ENCODE measurements at regions not wholly inside any gene's neighbourhood (a gene's known extent, or its start where the extent isn't known, plus 50 kb on each side); places are given as distances from the start of the nearest gene placed in this dataset.
A peak's percentile ranks its signal among the peaks of the same experiment; 100 is the strongest.

GRCh38 chr9:129460323-129461261 lies 160.3 kb downstream of the C9orf50 start:
- CTCF ChIA-PET: interaction anchor here (0.9 to 2.7 kb wide), 13 partner anchors 22 to 318 kb away, joined by 3 to 11 read pairs (median 6); no protein-coding TSS in a partner anchor
- no peaks in the 10 kb centered on the region for H3K9me3 Mint-ChIP-seq
- Histone ChIP-seq H3K27ac (ENCODE audit: low read depth, low read length) (peak overlapping the region; percentile 94), H3K4me3 (ENCODE audit: low read length) (peak overlapping the region; percentile 64), H3K4me1 (ENCODE audit: insufficient read depth, low read length) (peaks cover 45% of the 10 kb centered on the region), H3K9me3 (ENCODE audit: low read length) (no peaks in the 10 kb centered on the region), H3K36me3 (ENCODE audit: insufficient read depth, low read length) (no peaks in the 10 kb centered on the region), H3K27me3 (ENCODE audit: insufficient read depth, low read length, poor library complexity, severe bottlenecking) (no peaks in the 10 kb centered on the region)
- peak; percentile 66 to 95 (median 83) for DNase-seq
- H3K4me1 Mint-ChIP-seq: peaks cover 35 to 63% (median 43%) of the 10 kb centered on the region in 3 donors
- H3K27me3 Mint-ChIP-seq: no peaks in the 10 kb centered on the region
- H3K36me3 Mint-ChIP-seq: no peaks in the 10 kb centered on the region
- POLR2A ChIA-PET: interaction anchor here (1.2 to 3.3 kb wide), 5 partner anchors 23 to 321 kb away, joined by 3 to 22 read pairs (median 5); no protein-coding TSS in a partner anchor
- H3K27ac Mint-ChIP-seq: peak overlapping the region; percentile 93 to 98 (median 96)
- peak overlapping the region; percentile 67 to 88 (median 76) for H3K4me3 Mint-ChIP-seq

- Mint-ChIP-seq H3K9me3 (peaks cover 0 to 2% (median 0%) of the 10 kb centered on the region in 5 donors), H3K4me3 (peak overlapping the region; percentile 11 to 88 (median 50)), H3K27me3 (no peaks in the 10 kb centered on the region), H3K4me1 (peaks cover 34 to 63% (median 44%) of the 10 kb centered on the region in 3 donors), H3K36me3 (no peaks in the 10 kb centered on the region), H3K27ac (peak overlapping the region; percentile 82 to 98 (median 94))
- ChIA-PET CTCF (interaction anchor here (0.9 to 2.7 kb wide), 13 partner anchors 23 to 317 kb away, joined by 3 to 11 read pairs (median 6); no protein-coding TSS in a partner anchor), POLR2A (interaction anchor here (0.6 to 3.3 kb wide), 8 partner anchors 10 to 320 kb away, joined by 3 to 22 read pairs (median 5); no protein-coding TSS in a partner anchor)
- H3K27me3 ChIP-seq (ENCODE audit: insufficient read depth, low read length, poor library complexity, severe bottlenecking): no peaks in the 10 kb centered on the region
- peak overlapping the region; percentile 94 for H3K27ac ChIP-seq (ENCODE audit: low read depth, low read length)
- H3K4me3 ChIP-seq (ENCODE audit: low read length): peak overlapping the region; percentile 15
- no peaks in the 10 kb centered on the region for H3K36me3 ChIP-seq (ENCODE audit: insufficient read depth, low read length)
- DNase-seq: peak in 3 of 5 donors; percentile 15 to 61 (median 15)
- H3K4me1 ChIP-seq (ENCODE audit: insufficient read depth, low read length): peaks cover 48% of the 10 kb centered on the region
- no peaks in the 10 kb centered on the region for H3K9me3 ChIP-seq (ENCODE audit: low read length)
These were observed 161.2 kb downstream of the C9orf50 start for GRCh38 chr9:129459547-129460322.

- Histone ChIP-seq H3K9me3 (ENCODE audit: low read length) (no peaks in the 10 kb centered on the region), H3K4me1 (ENCODE audit: insufficient read depth, low read length) (peaks cover 50% of the 10 kb centered on the region), H3K36me3 (ENCODE audit: insufficient read depth, low read length) (no peaks in the 10 kb centered on the region), H3K27me3 (ENCODE audit: insufficient read depth, low read length, poor library complexity, severe bottlenecking) (no peaks in the 10 kb centered on the region), H3K27ac (ENCODE audit: low read depth, low read length) (peak overlapping the region; percentile 94), H3K4me3 (ENCODE audit: low read length) (peak overlapping the region; percentile 31)
- POLR2A ChIA-PET: interaction anchor here (0.6 to 3.3 kb wide), 11 partner anchors 9 to 319 kb away, joined by 3 to 22 read pairs (median 5); no protein-coding TSS in a partner anchor
- no peaks in the 10 kb centered on the region for H3K27me3 Mint-ChIP-seq
- peak; percentile 8 to 70 (median 44) for DNase-seq
- peaks cover 36 to 64% (median 46%) of the 10 kb centered on the region in 3 donors for H3K4me1 Mint-ChIP-seq
- H3K36me3 Mint-ChIP-seq: no peaks in the 10 kb centered on the region
- peak overlapping the region; percentile 58 to 88 (median 72) for H3K4me3 Mint-ChIP-seq
- peaks cover 0 to 2% (median 0%) of the 10 kb centered on the region in 5 donors for H3K9me3 Mint-ChIP-seq
- peak overlapping the region; percentile 93 to 98 (median 95) for H3K27ac Mint-ChIP-seq
- CTCF ChIA-PET: interaction anchor here (1.0 to 2.7 kb wide), 10 partner anchors 23 to 327 kb away, joined by 3 to 11 read pairs (median 6); no protein-coding TSS in a partner anchor
These were observed 162.0 kb downstream of the C9orf50 start for GRCh38 chr9:129458663-129459546.

GRCh38 chr9:129458155-129458661 lies 162.7 kb downstream of the C9orf50 start:
- Histone ChIP-seq H3K4me3 (ENCODE audit: low read length) (peak overlapping the region; percentile 31), H3K9me3 (ENCODE audit: low read length) (no peaks in the 10 kb centered on the region), H3K27me3 (ENCODE audit: insufficient read depth, low read length, poor library complexity, severe bottlenecking) (no peaks in the 10 kb centered on the region), H3K36me3 (ENCODE audit: insufficient read depth, low read length) (no peaks in the 10 kb centered on the region), H3K27ac (ENCODE audit: low read depth, low read length) (peak overlapping the region; percentile 68), H3K4me1 (ENCODE audit: insufficient read depth, low read length) (peaks cover 50% of the 10 kb centered on the region)
- peaks cover 0 to 2% (median 0%) of the 10 kb centered on the region in 5 donors for H3K9me3 Mint-ChIP-seq
- ChIA-PET POLR2A (interaction anchor here (0.8 to 3.3 kb wide), 6 partner anchors 22 to 284 kb away, joined by 3 to 22 read pairs (median 6); no protein-coding TSS in a partner anchor), CTCF (interaction anchor here (1.0 to 2.7 kb wide), 5 partner anchors 22 to 326 kb away, joined by 3 to 11 read pairs (median 4); no protein-coding TSS in a partner anchor)
- peak overlapping the region; percentile 58 to 88 (median 72) for H3K4me3 Mint-ChIP-seq
- H3K36me3 Mint-ChIP-seq: no peaks in the 10 kb centered on the region
- peak; percentile 43 to 87 (median 61) for DNase-seq
- peak overlapping the region; percentile 93 to 98 (median 95) for H3K27ac Mint-ChIP-seq
- no peaks in the 10 kb centered on the region for H3K27me3 Mint-ChIP-seq
- peaks cover 36 to 67% (median 48%) of the 10 kb centered on the region in 3 donors for H3K4me1 Mint-ChIP-seq

- CTCF ChIA-PET: no interaction called here
- Histone ChIP-seq H3K36me3 (ENCODE audit: insufficient read depth, low read length) (no peaks in the 10 kb centered on the region), H3K9me3 (ENCODE audit: low read length) (no peaks in the 10 kb centered on the region), H3K4me1 (ENCODE audit: insufficient read depth, low read length) (peaks cover 50% of the 10 kb centered on the region), H3K27ac (ENCODE audit: low read depth, low read length) (no peak overlapping the region), H3K4me3 (ENCODE audit: low read length) (no peak overlapping the region), H3K27me3 (ENCODE audit: insufficient read depth, low read length, poor library complexity, severe bottlenecking) (no peaks in the 10 kb centered on the region)
- H3K27ac Mint-ChIP-seq: peak overlapping the region; percentile 93 to 98 (median 95)
- DNase-seq: no peak
- no peaks in the 10 kb centered on the region for H3K36me3 Mint-ChIP-seq
- H3K4me3 Mint-ChIP-seq: peak overlapping the region in 4 of 7 donors; percentile 23 to 76 (median 58)
- POLR2A ChIA-PET: interaction anchor here (3.3 kb wide), 2 partner anchors 21 to 38 kb away, joined by 13 to 22 read pairs; no protein-coding TSS in a partner anchor
- peaks cover 0 to 2% (median 0%) of the 10 kb centered on the region in 5 donors for H3K9me3 Mint-ChIP-seq
- H3K27me3 Mint-ChIP-seq: no peaks in the 10 kb centered on the region
- H3K4me1 Mint-ChIP-seq: peaks cover 36 to 69% (median 48%) of the 10 kb centered on the region in 3 donors
These were observed 163.5 kb downstream of the C9orf50 start for GRCh38 chr9:129457325-129457779.

- POLR2A ChIA-PET: no interaction called here
These were observed 164.2 kb downstream of the C9orf50 start for GRCh38 chr9:129456549-129457324.

More at GRCh38 chr9:129456549-129457324, 164.2 kb downstream of the C9orf50 start:
- Mint-ChIP-seq H3K27ac (peak overlapping the region in 7 of 8 donors; percentile 67 to 98 (median 94)), H3K36me3 (no peaks in the 10 kb centered on the region), H3K4me3 (peak overlapping the region in 2 of 7 donors; percentile 5 to 32), H3K4me1 (peaks cover 36 to 75% (median 49%) of the 10 kb centered on the region in 3 donors), H3K27me3 (no peaks in the 10 kb centered on the region), H3K9me3 (peaks cover 0 to 2% (median 0%) of the 10 kb centered on the region in 5 donors)
- Histone ChIP-seq H3K27me3 (ENCODE audit: insufficient read depth, low read length, poor library complexity, severe bottlenecking) (no peaks in the 10 kb centered on the region), H3K36me3 (ENCODE audit: insufficient read depth, low read length) (no peaks in the 10 kb centered on the region), H3K9me3 (ENCODE audit: low read length) (no peaks in the 10 kb centered on the region), H3K4me1 (ENCODE audit: insufficient read depth, low read length) (peaks cover 50% of the 10 kb centered on the region), H3K4me3 (ENCODE audit: low read length) (no peak overlapping the region), H3K27ac (ENCODE audit: low read depth, low read length) (no peak overlapping the region)
- CTCF ChIA-PET: no interaction called here
- DNase-seq: no peak
